OCI-LY7 (cell line): ENCODE measurements at regions not wholly inside any gene's neighbourhood (a gene's known extent, or its start where the extent isn't known, plus 50 kb on each side); places are given as distances from the start of the nearest gene placed in this dataset.

Experiments used
- BruUV-seq: library from RNA; stranded (reverse); fragments of 400-500 nt; replicated peaks from 2 replicates; lab custom pipeline; 2021; lab: Mats Ljungman, UMichigan
- CTCF ChIA-PET: fragments of 300-600 bp; sonication (Branson Sonifier 250); formaldehyde crosslinking; loops from one replicate; lab custom pipeline; 2022; ENCODE audit warnings: antibody characterized with exemption; ENCODE audit not compliant: unreplicated experiment; lab: Charles Lee
- POLR2A ChIA-PET: fragments of 300-600 bp; sonication (Branson Sonifier 250); formaldehyde crosslinking; loops from one replicate; lab custom pipeline; 2022; ENCODE audit warnings: antibody characterized with exemption; lab: Charles Lee
- DNase-seq: peaks from one replicate; pipeline ENCODE4 v3.0.0-alpha.2; 2015; ENCODE audit warnings: low spot score
- H2AFZ ChIP-seq: fragments of 200-600 bp; sonication (generic), shearing (Covaris generic); 2 replicates; pipeline ENCODE4 v1.6.1; 2014; ENCODE audit warnings: mild to moderate bottlenecking, antibody characterized with exemption, low read length, moderate library complexity
- H3K27ac ChIP-seq: fragments of 200-600 bp; sonication (generic); 2 replicates; pipeline ENCODE4 v1.5.1; 2014; ENCODE audit warnings: mixed run types, low read depth, mild to moderate bottlenecking, moderate library complexity, low read length, inconsistent platforms; ENCODE audit not compliant: poor library complexity, severe bottlenecking
- H3K36me3 ChIP-seq: fragments of 200-600 bp; sonication (generic); 2 replicates; pipeline ENCODE4 v1.6.1; 2014; ENCODE audit warnings: mild to moderate bottlenecking, antibody characterized with exemption, low read length, moderate library complexity, mixed read lengths; ENCODE audit not compliant: insufficient read depth
- H3K4me1 ChIP-seq: fragments of 200-600 bp; sonication (generic); 2 replicates; pipeline ENCODE4 v1.5.1; 2014; ENCODE audit warnings: mild to moderate bottlenecking, low read length; ENCODE audit not compliant: insufficient read depth, poor library complexity, severe bottlenecking
- H3K4me2 ChIP-seq: fragments of 200-600 bp; sonication (generic); 2 replicates; pipeline ENCODE4 v1.6.1; 2014; ENCODE audit warnings: mild to moderate bottlenecking, low read length
- H3K4me3 ChIP-seq: fragments of 200-600 bp; sonication (generic); 2 replicates; pipeline ENCODE4 v1.5.1; 2014; ENCODE audit warnings: mild to moderate bottlenecking, low read depth, low read length; ENCODE audit not compliant: poor library complexity, severe bottlenecking
- H3K79me2 ChIP-seq: fragments of 200-600 bp; sonication (generic); 2 replicates; pipeline ENCODE4 v1.6.1; 2016; ENCODE audit warnings: low read depth, mild to moderate bottlenecking, low read length, moderate library complexity, mixed read lengths; ENCODE audit not compliant: insufficient read depth
- H3K9me2 ChIP-seq: fragments of 200-600 bp; sonication (generic); 2 replicates; pipeline ENCODE4 v1.6.1; 2016; ENCODE audit warnings: mild to moderate bottlenecking, low read length, mixed read lengths; ENCODE audit not compliant: insufficient read depth
- H3K9me3 ChIP-seq: fragments of 200-600 bp; sonication (generic); 2 replicates; pipeline ENCODE4 v1.6.1; 2014; ENCODE audit warnings: mild to moderate bottlenecking, mixed run types, low read length, mixed read lengths
- H4K20me1 ChIP-seq: fragments of 200-600 bp; sonication (generic); 2 replicates; pipeline ENCODE4 v1.6.1; 2014; ENCODE audit warnings: mild to moderate bottlenecking, antibody characterized with exemption, low read length, moderate library complexity, mixed read lengths; ENCODE audit not compliant: insufficient read depth
- EZH2phosphoT487 ChIP-seq: fragments of 200-600 bp; sonication (generic); IDR thresholded peaks from 2 replicates; pipeline ENCODE4 v1.6.1; 2018; ENCODE audit warnings: low read depth, borderline replicate concordance, mild to moderate bottlenecking, mixed run types, antibody characterized with exemption, low read length, moderate library complexity, mixed read lengths
- intact Hi-C: fragments of 100-400 bp; cut with micrococcal nuclease; formaldehyde crosslinking; loops from one replicate; pipeline ENCODE4 v1.10.0; 2022; ENCODE audit not compliant: unreplicated experiment
- TF ChIP-seq, protein P1 (sequence below): fragments of 200-600 bp; sonication (generic); conservative IDR thresholded peaks from 2 replicates; pipeline ENCODE4 v1.5.1; 2014; ENCODE audit warnings: mild to moderate bottlenecking, antibody characterized with exemption, low read length, moderate library complexity, mixed read lengths

DNA sequence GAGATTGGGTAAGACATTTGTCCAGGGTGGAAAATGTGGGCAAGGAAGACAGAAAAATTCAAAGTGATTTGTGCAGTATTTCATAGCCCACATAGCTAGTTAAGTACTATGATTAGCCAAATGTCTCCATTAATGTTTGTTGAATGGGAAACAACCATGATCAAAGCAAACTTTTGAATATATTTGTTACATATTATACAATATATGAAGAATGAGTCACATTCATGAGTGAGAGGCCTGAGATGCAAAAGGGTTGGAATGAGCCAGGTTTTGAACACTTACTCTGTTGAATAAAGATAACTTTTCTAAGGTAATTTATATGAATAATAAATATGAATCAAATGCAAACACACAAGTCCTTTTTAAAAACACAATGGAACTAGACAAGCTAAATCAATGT is 984.5 kb upstream of the CDH2 start:
- CTCF ChIA-PET, result no interaction called here
- H3K36me3 ChIP-seq, result no peaks in the 10 kb centered on the region

DNA sequence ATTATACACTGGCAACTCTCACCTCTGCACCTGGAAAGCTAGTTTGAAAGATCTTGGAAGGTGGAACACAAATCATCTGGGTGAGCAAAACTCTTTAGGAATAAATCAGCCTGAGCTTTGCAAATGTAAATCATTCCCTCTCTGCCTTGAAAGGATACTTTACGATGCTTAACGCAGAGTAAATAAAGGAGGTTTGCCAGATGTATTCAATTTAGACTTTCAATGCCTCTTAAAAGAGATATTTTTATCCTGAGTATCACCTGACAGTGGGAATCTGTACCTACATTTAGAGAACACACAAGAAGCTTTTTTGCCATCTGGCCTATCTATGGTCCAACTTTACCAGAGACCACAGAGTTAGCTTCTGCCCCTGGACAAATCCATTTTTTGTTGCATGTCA is 983.2 kb upstream of the CDH2 start:
- no peaks in the 10 kb centered on the region for H3K9me3 ChIP-seq

More for the DNA sequence above, 984.5 kb upstream of the CDH2 start:
- BruUV-seq, result no TSS peak
- POLR2A ChIA-PET, result no interaction called here
- no peaks in the 10 kb centered on the region for H3K4me1 ChIP-seq
- H4K20me1 ChIP-seq, result no peaks in the 10 kb centered on the region
- H3K79me2 ChIP-seq, result no peaks in the 10 kb centered on the region
- intact Hi-C loops, result no loop called here
- no peaks in the 10 kb centered on the region for H3K9me2 ChIP-seq
- no peak overlapping the region for H3K27ac ChIP-seq
- no peak overlapping the region for H3K4me2 ChIP-seq
- H3K4me3 ChIP-seq, result no peak overlapping the region
- TF ChIP-seq, protein P1, sequence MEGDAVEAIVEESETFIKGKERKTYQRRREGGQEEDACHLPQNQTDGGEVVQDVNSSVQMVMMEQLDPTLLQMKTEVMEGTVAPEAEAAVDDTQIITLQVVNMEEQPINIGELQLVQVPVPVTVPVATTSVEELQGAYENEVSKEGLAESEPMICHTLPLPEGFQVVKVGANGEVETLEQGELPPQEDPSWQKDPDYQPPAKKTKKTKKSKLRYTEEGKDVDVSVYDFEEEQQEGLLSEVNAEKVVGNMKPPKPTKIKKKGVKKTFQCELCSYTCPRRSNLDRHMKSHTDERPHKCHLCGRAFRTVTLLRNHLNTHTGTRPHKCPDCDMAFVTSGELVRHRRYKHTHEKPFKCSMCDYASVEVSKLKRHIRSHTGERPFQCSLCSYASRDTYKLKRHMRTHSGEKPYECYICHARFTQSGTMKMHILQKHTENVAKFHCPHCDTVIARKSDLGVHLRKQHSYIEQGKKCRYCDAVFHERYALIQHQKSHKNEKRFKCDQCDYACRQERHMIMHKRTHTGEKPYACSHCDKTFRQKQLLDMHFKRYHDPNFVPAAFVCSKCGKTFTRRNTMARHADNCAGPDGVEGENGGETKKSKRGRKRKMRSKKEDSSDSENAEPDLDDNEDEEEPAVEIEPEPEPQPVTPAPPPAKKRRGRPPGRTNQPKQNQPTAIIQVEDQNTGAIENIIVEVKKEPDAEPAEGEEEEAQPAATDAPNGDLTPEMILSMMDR, result no peak
- H3K9me3 ChIP-seq, result no peaks in the 10 kb centered on the region
- DNase-seq, result no peak
- H2AFZ ChIP-seq, result no peak overlapping the region

DNA sequence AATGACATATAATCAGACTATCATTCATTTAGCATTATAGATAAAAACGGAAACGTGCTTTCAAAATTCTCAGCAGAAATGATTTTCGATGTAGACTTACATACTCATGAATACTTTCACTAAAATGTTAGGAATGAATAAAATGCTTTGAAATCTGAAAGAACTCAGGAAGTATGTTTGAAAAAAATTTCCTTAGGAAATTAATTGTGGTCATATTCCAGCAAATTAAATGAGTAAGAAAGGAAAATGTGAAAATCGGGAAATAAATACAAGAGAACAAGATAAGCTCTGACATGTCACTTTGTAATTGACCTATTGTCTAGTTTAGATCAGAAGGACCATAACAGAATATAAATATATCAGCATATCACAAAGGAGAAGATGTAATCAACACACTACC is 981.0 kb upstream of the CDH2 start:
- TF ChIP-seq, protein P1, result no peak
- TF ChIP-seq EZH2phosphoT487, result no peak
- POLR2A ChIA-PET, result no interaction called here

More for the DNA sequence above, 983.2 kb upstream of the CDH2 start:
- H3K27ac ChIP-seq, result no peak overlapping the region
- intact Hi-C loops, result no loop called here
- POLR2A ChIA-PET, result no interaction called here
- no peaks in the 10 kb centered on the region for H3K79me2 ChIP-seq
- no TSS peak for BruUV-seq
- H3K9me2 ChIP-seq, result no peaks in the 10 kb centered on the region
- TF ChIP-seq EZH2phosphoT487, result no peak
- TF ChIP-seq, protein P1, result no peak
- H4K20me1 ChIP-seq, result no peaks in the 10 kb centered on the region
- CTCF ChIA-PET, result no interaction called here
- H3K4me3 ChIP-seq, result no peak overlapping the region
- H3K36me3 ChIP-seq, result no peaks in the 10 kb centered on the region
- DNase-seq, result no peak
- no peaks in the 10 kb centered on the region for H3K4me1 ChIP-seq
- no peak overlapping the region for H2AFZ ChIP-seq
- no peak overlapping the region for H3K4me2 ChIP-seq

More for the DNA sequence above, 981.0 kb upstream of the CDH2 start:
- Histone ChIP-seq H3K4me2 (no peak overlapping the region), H3K79me2 (no peaks in the 10 kb centered on the region), H3K4me3 (no peak overlapping the region), H4K20me1 (no peaks in the 10 kb centered on the region), H3K4me1 (no peaks in the 10 kb centered on the region), H3K9me2 (no peaks in the 10 kb centered on the region), H3K27ac (no peak overlapping the region), H2AFZ (no peak overlapping the region), H3K36me3 (no peaks in the 10 kb centered on the region), H3K9me3 (no peaks in the 10 kb centered on the region)
- CTCF ChIA-PET, result no interaction called here
- intact Hi-C loops, result loop anchor here (10.0 kb wide), 2 partner anchors 57 to 87 kb away; no protein-coding TSS in a partner anchor
- no TSS peak for BruUV-seq
- no peak for DNase-seq
